HL-60 (cell line): ENCODE measurements at regions not wholly inside any gene's neighbourhood (a gene's known extent, or its start where the extent isn't known, plus 50 kb on each side); places are given as distances from the start of the nearest gene placed in this dataset.
"Not testable (repeated sequence)": the region's sequence is repeated elsewhere in the genome, so short reads cannot be mapped to it uniquely, and the experiment has no call there.

Source experiments
- DNase-seq, 2 experiments: peaks; one replicate each; pipeline ENCODE4 v3.0.0-alpha.2; 2010 to 2020; ENCODE audit warnings: low read depth in 1 of 2, low spot score in 1 of 2
- H3K27ac ChIP-seq: fragments of 250-450 bp; sonication (Bioruptor Pico); replicated peaks from 2 replicates; pipeline ENCODE4 v1.5.1; 2020; ENCODE audit warnings: mild to moderate bottlenecking, moderate library complexity
- H3K27me3 ChIP-seq: fragments of 250-450 bp; sonication (Bioruptor Pico); 2 replicates; pipeline ENCODE4 v1.5.1; 2021; ENCODE audit warnings: mild to moderate bottlenecking, moderate library complexity; ENCODE audit not compliant: insufficient read depth, poor library complexity, severe bottlenecking
- H3K4me3 ChIP-seq: replicated peaks from 2 replicates; pipeline ENCODE4 v1.5.1; 2011; ENCODE audit warnings: mild to moderate bottlenecking, control low read depth, low read length; ENCODE audit not compliant: insufficient read depth
- CTCF ChIP-seq: IDR thresholded peaks from one replicate; pipeline ENCODE4 v1.5.1; 2011; ENCODE audit warnings: low read length, control low read depth, inconsistent platforms; ENCODE audit not compliant: insufficient read depth
- GABPA ChIP-seq: IDR thresholded peaks from 2 replicates; pipeline ENCODE4 v1.6.1; 2012; ENCODE audit warnings: low read depth
- POLR2AphosphoS5 ChIP-seq: IDR thresholded peaks from 2 replicates; pipeline ENCODE4 v1.6.1; 2012; ENCODE audit warnings: low read depth
- SPI1 ChIP-seq: IDR thresholded peaks from 2 replicates; pipeline ENCODE4 v1.6.1; 2012; ENCODE audit warnings: low read depth, mild to moderate bottlenecking, borderline replicate concordance
- TF ChIP-seq, protein P1 (sequence below): IDR thresholded peaks from 2 replicates; pipeline ENCODE4 v1.6.1; 2012; ENCODE audit warnings: low read depth; ENCODE audit not compliant: insufficient replicate concordance

GRCh38 chr9:73327149-73327548, 175.5 kb downstream of the ANXA1 start:
- Histone ChIP-seq H3K27ac (no peak overlapping the region), H3K27me3 (no peaks in the 10 kb centered on the region), H3K4me3 (no peak overlapping the region)
- no peak for DNase-seq
- TF ChIP-seq GABPA (no peak), POLR2AphosphoS5 (no peak), SPI1 (no peak), CTCF (no peak)
- TF ChIP-seq, protein P1, sequence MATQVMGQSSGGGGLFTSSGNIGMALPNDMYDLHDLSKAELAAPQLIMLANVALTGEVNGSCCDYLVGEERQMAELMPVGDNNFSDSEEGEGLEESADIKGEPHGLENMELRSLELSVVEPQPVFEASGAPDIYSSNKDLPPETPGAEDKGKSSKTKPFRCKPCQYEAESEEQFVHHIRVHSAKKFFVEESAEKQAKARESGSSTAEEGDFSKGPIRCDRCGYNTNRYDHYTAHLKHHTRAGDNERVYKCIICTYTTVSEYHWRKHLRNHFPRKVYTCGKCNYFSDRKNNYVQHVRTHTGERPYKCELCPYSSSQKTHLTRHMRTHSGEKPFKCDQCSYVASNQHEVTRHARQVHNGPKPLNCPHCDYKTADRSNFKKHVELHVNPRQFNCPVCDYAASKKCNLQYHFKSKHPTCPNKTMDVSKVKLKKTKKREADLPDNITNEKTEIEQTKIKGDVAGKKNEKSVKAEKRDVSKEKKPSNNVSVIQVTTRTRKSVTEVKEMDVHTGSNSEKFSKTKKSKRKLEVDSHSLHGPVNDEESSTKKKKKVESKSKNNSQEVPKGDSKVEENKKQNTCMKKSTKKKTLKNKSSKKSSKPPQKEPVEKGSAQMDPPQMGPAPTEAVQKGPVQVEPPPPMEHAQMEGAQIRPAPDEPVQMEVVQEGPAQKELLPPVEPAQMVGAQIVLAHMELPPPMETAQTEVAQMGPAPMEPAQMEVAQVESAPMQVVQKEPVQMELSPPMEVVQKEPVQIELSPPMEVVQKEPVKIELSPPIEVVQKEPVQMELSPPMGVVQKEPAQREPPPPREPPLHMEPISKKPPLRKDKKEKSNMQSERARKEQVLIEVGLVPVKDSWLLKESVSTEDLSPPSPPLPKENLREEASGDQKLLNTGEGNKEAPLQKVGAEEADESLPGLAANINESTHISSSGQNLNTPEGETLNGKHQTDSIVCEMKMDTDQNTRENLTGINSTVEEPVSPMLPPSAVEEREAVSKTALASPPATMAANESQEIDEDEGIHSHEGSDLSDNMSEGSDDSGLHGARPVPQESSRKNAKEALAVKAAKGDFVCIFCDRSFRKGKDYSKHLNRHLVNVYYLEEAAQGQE = no peak

- not testable (repeated sequence) for H3K27ac ChIP-seq, H3K4me3 ChIP-seq, DNase-seq, H3K27me3 ChIP-seq
These were observed 185.5 kb downstream of the ANXA1 start for GRCh38 chr9:73337182-73337581.

GRCh38 chr9:73344060-73344459, 192.4 kb downstream of the ANXA1 start:
- TF ChIP-seq, protein P1 = no peak
- no peak for TF ChIP-seq CTCF
- no peak for TF ChIP-seq GABPA
- no peak for TF ChIP-seq POLR2AphosphoS5
- no peak for TF ChIP-seq SPI1
- DNase-seq = no peak
- H3K4me3 ChIP-seq = no peak overlapping the region
- no peaks in the 10 kb centered on the region for H3K27me3 ChIP-seq
- H3K27ac ChIP-seq = no peak overlapping the region

- no peak for DNase-seq
- TF ChIP-seq POLR2AphosphoS5 = no peak
- TF ChIP-seq SPI1 = no peak
- no peak for TF ChIP-seq GABPA
- TF ChIP-seq, protein P1 = no peak
- no peak for TF ChIP-seq CTCF
- Histone ChIP-seq H3K27me3 (no peaks in the 10 kb centered on the region), H3K27ac (no peak overlapping the region), H3K4me3 (no peak overlapping the region)
These were observed 195.5 kb downstream of the ANXA1 start for GRCh38 chr9:73347123-73347522.
